Hepatocyte (in vitro differentiated cells): ENCODE measurements at regions not wholly inside any gene's neighbourhood (a gene's known extent, or its start where the extent isn't known, plus 50 kb on each side); places are given as distances from the start of the nearest gene placed in this dataset.

Source experiments
- CTCF ChIP-seq: fragments of 200-600 bp; sonication (generic); IDR thresholded peaks from 2 replicates; pipeline ENCODE4 v1.5.1; 2016; ENCODE audit warnings: antibody characterized with exemption, mild to moderate bottlenecking; ENCODE audit not compliant: poor library complexity
- EZH2 ChIP-seq: fragments of 200-600 bp; sonication (generic); IDR thresholded peaks from 2 replicates; pipeline ENCODE4 v1.6.1; 2016; ENCODE audit warnings: antibody characterized with exemption, mild to moderate bottlenecking, borderline replicate concordance

- TF ChIP-seq CTCF: no peak
- TF ChIP-seq EZH2: no peak
These were observed 575.0 kb upstream of the SGO1 start for GRCh38 chr3:20760981-20761380.
